T-cell (primary cell): ENCODE measurements at regions not wholly inside any gene's neighbourhood (a gene's known extent, or its start where the extent isn't known, plus 50 kb on each side); places are given as distances from the start of the nearest gene placed in this dataset.

Source experiments
- ATAC-seq, 4 experiments: fragments of 200-7000 bp in 3 of 4; fragments of 150-1000 bp in 1 of 4; cut with Tn5 transposase; replicated peaks in 1 of 4; 1 replicate in 3 of 4; 2 replicates in 1 of 4; pipeline ENCODE4 v1.10.0; 2021; ENCODE audit warnings: moderate library complexity in 3 of 4, mild to moderate bottlenecking in 2 of 4, moderate number of reproducible peaks in 1 of 4
- CTCF ChIA-PET, 2 donors: fragments of 300-600 bp; sonication (Branson Sonifier 250); formaldehyde crosslinking; loops; one replicate each; lab custom pipeline; 2022; ENCODE audit warnings: antibody characterized with exemption in 2 of 2; lab: Charles Lee
- POLR2A ChIA-PET, 2 donors: fragments of 300-600 bp; sonication (Branson Sonifier 250); formaldehyde crosslinking; loops; one replicate each; lab custom pipeline; 2022; ENCODE audit warnings: antibody characterized with exemption in 2 of 2; lab: Charles Lee
- DNase-seq, 35 experiments: peaks; one replicate each; pipeline versions ENCODE4 v3.0.0 to v3.0.0-alpha.2; 2013 to 2023
- H3K27ac ChIP-seq: one replicate; pipeline ENCODE4 v1.5.1; 2013; ENCODE audit warnings: low read length
- H3K27me3 ChIP-seq, 2 experiments: replicated peaks in 1 of 2; 1 replicate in 1 of 2; 2 replicates in 1 of 2; pipeline versions ENCODE4 v1.6.1 to v1.7.0; 2013; ENCODE audit warnings: low read length in 1 of 2, mixed read lengths in 1 of 2; ENCODE audit not compliant: control insufficient read depth in 2 of 2, insufficient read depth in 2 of 2; ENCODE audit errors: extremely low read depth in 1 of 2
- H3K36me3 ChIP-seq, 2 donors: 1 replicate in 1 of 2; 2 replicates in 1 of 2; pipeline versions ENCODE4 v1.6.1 to v1.7.0; 2013; ENCODE audit warnings: low read length in 1 of 2; ENCODE audit not compliant: control insufficient read depth in 2 of 2, insufficient read depth in 1 of 2; ENCODE audit errors: extremely low read depth in 1 of 2
- H3K4me1 ChIP-seq, 2 experiments: 1 replicate in 1 of 2; 2 replicates in 1 of 2; pipeline versions ENCODE4 v1.6.1 to v1.7.0; 2013; ENCODE audit warnings: low read length in 2 of 2, mixed read lengths in 1 of 2; ENCODE audit not compliant: insufficient read depth in 2 of 2, control insufficient read depth in 1 of 2; ENCODE audit errors: extremely low read depth in 1 of 2
- H3K4me3 ChIP-seq, 2 donors: 1 replicate in 1 of 2; 2 replicates in 1 of 2; pipeline versions ENCODE4 v1.5.1 to v1.7.0; 2013; ENCODE audit warnings: mild to moderate bottlenecking in 2 of 2, low read length in 1 of 2, moderate library complexity in 1 of 2; ENCODE audit not compliant: control insufficient read depth in 1 of 2; ENCODE audit errors: extremely low read depth in 1 of 2
- H3K9me3 ChIP-seq: 2 replicates; pipeline ENCODE4 v1.7.0; 2013
- H3K27ac Mint-ChIP-seq, 2 donors: one replicate each; pipeline ENCODE4 v1.8.0; 2020 to 2021; ENCODE audit warnings: mild to moderate bottlenecking in 2 of 2, mixed read lengths in 2 of 2
- H3K27me3 Mint-ChIP-seq, 2 donors: one replicate each; pipeline ENCODE4 v1.8.0; 2021 to 2022; ENCODE audit warnings: mixed read lengths in 2 of 2
- H3K36me3 Mint-ChIP-seq: one replicate; pipeline ENCODE4 v1.8.0; 2021; ENCODE audit warnings: mixed read lengths
- H3K4me1 Mint-ChIP-seq, 3 donors: one replicate each; pipeline ENCODE4 v1.8.0; 2020 to 2022; ENCODE audit warnings: mixed read lengths in 3 of 3, mild to moderate bottlenecking in 1 of 3
- H3K4me3 Mint-ChIP-seq, 3 donors: one replicate each; pipeline ENCODE4 v1.8.0; 2020 to 2022; ENCODE audit warnings: mild to moderate bottlenecking in 3 of 3, mixed read lengths in 3 of 3, moderate library complexity in 3 of 3
- H3K9me3 Mint-ChIP-seq, 3 donors: one replicate each; pipeline ENCODE4 v1.8.0; 2020 to 2022; ENCODE audit warnings: mixed read lengths in 3 of 3
- WGBS: methylation state at CpG from one replicate; pipeline ENCODE4 v1.1.5; 2013; ENCODE audit warnings: missing lambda C conversion rate; ENCODE audit not compliant: insufficient coverage; 5-methylcytosine and 5-hydroxymethylcytosine counted together

- H3K27ac Mint-ChIP-seq, result no peak overlapping the region
- no peak for DNase-seq
- Histone ChIP-seq H3K27me3 (no peaks in the 10 kb centered on the region), H3K9me3 (no peaks in the 10 kb centered on the region), H3K36me3 (no peaks in the 10 kb centered on the region), H3K4me1 (no peaks in the 10 kb centered on the region), H3K27ac (no peak overlapping the region), H3K4me3 (no peak overlapping the region)
- peaks cover 0 to 1% (median 0%) of the 10 kb centered on the region in 3 donors for H3K9me3 Mint-ChIP-seq
- no peak overlapping the region for H3K4me3 Mint-ChIP-seq
- no peaks in the 10 kb centered on the region for H3K36me3 Mint-ChIP-seq
- H3K4me1 Mint-ChIP-seq, result no peaks in the 10 kb centered on the region
- peaks cover 0 to 2% of the 10 kb centered on the region in 2 donors for H3K27me3 Mint-ChIP-seq
- 80% methylated on average over 1 of the region's 4 CpGs for WGBS
- POLR2A ChIA-PET, result no interaction called here
- CTCF ChIA-PET, result no interaction called here
- ATAC-seq, result no peak
Observed at GRCh38 chr11:15562230-15562629, 447.5 kb downstream of the INSC start.

GRCh38 chr11:15563054-15563453 is 448.3 kb downstream of the INSC start:
- WGBS, result 43% methylated on average over 3 of the region's 3 CpGs
- Histone ChIP-seq H3K4me1 (no peaks in the 10 kb centered on the region), H3K4me3 (no peak overlapping the region), H3K27ac (no peak overlapping the region), H3K9me3 (no peaks in the 10 kb centered on the region), H3K36me3 (no peaks in the 10 kb centered on the region), H3K27me3 (no peaks in the 10 kb centered on the region)
- no peak overlapping the region for H3K27ac Mint-ChIP-seq
- ChIA-PET CTCF (no interaction called here), POLR2A (no interaction called here)
- ATAC-seq (no peak), DNase-seq (no peak)
- no peak overlapping the region for H3K4me3 Mint-ChIP-seq
- peaks cover 0 to 3% (median 0%) of the 10 kb centered on the region in 3 donors for H3K9me3 Mint-ChIP-seq
- H3K4me1 Mint-ChIP-seq, result no peaks in the 10 kb centered on the region
- no peaks in the 10 kb centered on the region for H3K36me3 Mint-ChIP-seq
- peaks cover 0 to 2% of the 10 kb centered on the region in 2 donors for H3K27me3 Mint-ChIP-seq

- H3K36me3 Mint-ChIP-seq, result no peaks in the 10 kb centered on the region
- H3K27ac Mint-ChIP-seq, result no peak overlapping the region
- CTCF ChIA-PET, result no interaction called here
- DNase-seq (no peak), ATAC-seq (no peak)
- no peaks in the 10 kb centered on the region for H3K4me1 Mint-ChIP-seq
- peaks cover 0 to 2% of the 10 kb centered on the region in 2 donors for H3K27me3 Mint-ChIP-seq
- POLR2A ChIA-PET, result no interaction called here
- Histone ChIP-seq H3K4me1 (no peaks in the 10 kb centered on the region), H3K27me3 (no peaks in the 10 kb centered on the region), H3K9me3 (no peaks in the 10 kb centered on the region), H3K36me3 (no peaks in the 10 kb centered on the region), H3K4me3 (no peak overlapping the region), H3K27ac (no peak overlapping the region)
- no peak overlapping the region for H3K4me3 Mint-ChIP-seq
- H3K9me3 Mint-ChIP-seq, result peaks cover 0 to 3% (median 0%) of the 10 kb centered on the region in 3 donors
- WGBS, result 100% methylated on average over 1 of the region's 8 CpGs
Observed at GRCh38 chr11:15565880-15566279, 451.2 kb downstream of the INSC start.

- Histone ChIP-seq H3K4me1 (no peaks in the 10 kb centered on the region), H3K27ac (no peak overlapping the region), H3K27me3 (no peaks in the 10 kb centered on the region), H3K4me3 (no peak overlapping the region), H3K9me3 (no peaks in the 10 kb centered on the region), H3K36me3 (no peaks in the 10 kb centered on the region)
- Mint-ChIP-seq H3K4me1 (no peaks in the 10 kb centered on the region), H3K27ac (no peak overlapping the region), H3K36me3 (no peaks in the 10 kb centered on the region), H3K27me3 (peaks cover 0 to 3% of the 10 kb centered on the region in 2 donors), H3K4me3 (no peak overlapping the region), H3K9me3 (peaks cover 0 to 3% (median 0%) of the 10 kb centered on the region in 3 donors)
- POLR2A ChIA-PET, result no interaction called here
- DNase-seq (no peak), ATAC-seq (no peak)
- CTCF ChIA-PET, result no interaction called here
- WGBS, result 92% methylated on average over 2 of the region's 8 CpGs
Observed at GRCh38 chr11:15568440-15568839, 453.7 kb downstream of the INSC start.

- Mint-ChIP-seq H3K27ac (no peak overlapping the region), H3K4me1 (no peaks in the 10 kb centered on the region), H3K9me3 (peaks cover 0 to 3% (median 0%) of the 10 kb centered on the region in 3 donors), H3K27me3 (peaks cover 0 to 3% of the 10 kb centered on the region in 2 donors), H3K36me3 (no peaks in the 10 kb centered on the region), H3K4me3 (no peak overlapping the region)
- H3K9me3 ChIP-seq, result no peaks in the 10 kb centered on the region
- DNase-seq, result no peak
- H3K27me3 ChIP-seq, result no peaks in the 10 kb centered on the region
- H3K4me1 ChIP-seq, result no peaks in the 10 kb centered on the region
- ATAC-seq, result no peak
- 50% methylated on average over 2 of the region's 7 CpGs for WGBS
- no peak overlapping the region for H3K27ac ChIP-seq
- no peak overlapping the region for H3K4me3 ChIP-seq
- CTCF ChIA-PET, result no interaction called here
- no peaks in the 10 kb centered on the region for H3K36me3 ChIP-seq
- POLR2A ChIA-PET, result no interaction called here
Observed at GRCh38 chr11:15569305-15570025, 454.7 kb downstream of the INSC start.

GRCh38 chr11:15575409-15575808 is 460.7 kb downstream of the INSC start:
- no peak overlapping the region for H3K4me3 Mint-ChIP-seq
- no peak overlapping the region for H3K27ac Mint-ChIP-seq
- no peak for DNase-seq
- ChIA-PET CTCF (no interaction called here), POLR2A (no interaction called here)
- no peak overlapping the region for H3K27ac ChIP-seq
- no peaks in the 10 kb centered on the region for H3K9me3 ChIP-seq
- no peaks in the 10 kb centered on the region for H3K4me1 ChIP-seq
- H3K27me3 ChIP-seq, result no peaks in the 10 kb centered on the region
- peaks cover 0 to 3% of the 10 kb centered on the region in 2 donors for H3K27me3 Mint-ChIP-seq
- H3K36me3 Mint-ChIP-seq, result no peaks in the 10 kb centered on the region
- no peaks in the 10 kb centered on the region for H3K9me3 Mint-ChIP-seq
- WGBS, result 100% methylated on average over 1 of the region's 2 CpGs
- H3K4me1 Mint-ChIP-seq, result no peaks in the 10 kb centered on the region
- H3K4me3 ChIP-seq, result no peak overlapping the region
- no peaks in the 10 kb centered on the region for H3K36me3 ChIP-seq
- ATAC-seq, result no peak
